ENCODE measurements at regions not wholly inside any gene's neighbourhood (a gene's known extent, or its start where the extent isn't known, plus 50 kb on each side); places are given as distances from the start of the nearest gene placed in this dataset.

- ChIA-PET CTCF (no interaction called here), POLR2A (ENCODE audit: low non-redundant PET) (no interaction called here)
- no peak for TF ChIP-seq EZH2 (IDR thresholded peaks at IDR 0.05; ENCODE audit: borderline replicate concordance, low read depth, low read length, poor library complexity, severe bottlenecking)
- TF ChIP-seq CTCF (conservative IDR thresholded peaks at IDR 0.05; ENCODE audit: low read depth, low read length): no peak
- H3K4me1 ChIP-seq (ENCODE audit: insufficient read depth, low read length, poor library complexity, severe bottlenecking): no peaks in the 10 kb centered on the region
- no peaks in the 10 kb centered on the region for H3K36me3 ChIP-seq (ENCODE audit: insufficient read depth, low read length, poor library complexity, severe bottlenecking)
- intact Hi-C loops (cut with micrococcal nuclease; ENCODE audit: unreplicated experiment): no loop called here
- no peak overlapping the region for H3K27ac ChIP-seq (ENCODE audit: low read depth, low read length, poor library complexity, severe bottlenecking)
- H3K9me3 ChIP-seq (ENCODE audit: low read depth, low read length, poor library complexity, severe bottlenecking): no peaks in the 10 kb centered on the region
- peaks cover 5% of the 10 kb centered on the region for H3K27me3 ChIP-seq (replicated peaks; ENCODE audit: insufficient read depth, low read depth, low read length, poor library complexity)
- DNase-seq (ENCODE audit: low spot score): no peak
- H3K4me3 ChIP-seq (ENCODE audit: low read depth, low read length, poor library complexity, severe bottlenecking): no peak overlapping the region
- no TSS peak for BruUV-seq (replicated peaks)
These were observed 144.1 kb upstream of the PRICKLE2 start for GRCh38 chr3:64369390-64369789.

DNA sequence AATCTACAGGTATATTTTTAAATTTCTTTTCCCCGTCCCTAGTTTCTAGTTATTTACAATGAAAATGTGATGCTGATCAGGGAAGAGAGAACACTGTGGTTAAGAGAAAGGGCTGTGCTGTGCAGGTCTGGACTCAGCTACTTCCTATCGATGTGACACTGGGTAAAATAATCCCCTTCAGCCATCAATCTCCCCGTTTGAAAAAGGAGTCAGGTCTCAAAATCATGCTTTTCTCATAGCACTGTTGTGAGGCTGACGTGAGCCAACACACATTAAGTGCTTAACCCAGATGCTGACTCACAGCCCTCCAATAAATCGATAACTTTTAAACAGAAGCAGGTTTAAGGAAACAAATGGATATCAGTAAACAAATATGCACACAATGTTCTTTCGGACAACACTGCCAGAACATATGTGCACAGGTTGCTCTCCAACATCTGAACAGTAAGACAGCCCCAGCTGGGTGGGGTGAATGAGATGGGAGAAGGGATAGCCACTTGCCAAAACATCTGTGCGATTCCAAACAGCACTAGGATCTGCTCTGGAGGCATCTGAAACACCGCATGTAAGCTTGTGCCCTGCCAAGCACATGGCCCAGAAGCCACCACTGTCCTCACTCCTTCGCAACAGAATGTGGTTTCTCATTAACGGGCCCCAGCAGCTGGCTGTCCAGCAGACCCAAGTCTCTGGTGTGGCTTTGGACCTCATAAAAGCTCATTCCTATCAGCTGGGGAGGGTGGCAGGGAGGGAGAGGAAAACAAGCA, 143.2 kb upstream of the PRICKLE2 start:
- no peak overlapping the region for H3K27ac ChIP-seq (ENCODE audit: low read depth, low read length, poor library complexity, severe bottlenecking)
- no peak overlapping the region for H3K4me3 ChIP-seq (ENCODE audit: low read depth, low read length, poor library complexity, severe bottlenecking)
- intact Hi-C loops (cut with micrococcal nuclease; ENCODE audit: unreplicated experiment): no loop called here
- no peak for DNase-seq (ENCODE audit: low spot score)
- TF ChIP-seq CTCF (conservative IDR thresholded peaks at IDR 0.05; ENCODE audit: low read depth, low read length) (no peak), EZH2 (IDR thresholded peaks at IDR 0.05; ENCODE audit: borderline replicate concordance, low read depth, low read length, poor library complexity, severe bottlenecking) (no peak)
- ChIA-PET POLR2A (ENCODE audit: low non-redundant PET) (no interaction called here), CTCF (no interaction called here)
- BruUV-seq (replicated peaks): no TSS peak
- H3K4me1 ChIP-seq (ENCODE audit: insufficient read depth, low read length, poor library complexity, severe bottlenecking): no peaks in the 10 kb centered on the region
- no peaks in the 10 kb centered on the region for H3K36me3 ChIP-seq (ENCODE audit: insufficient read depth, low read length, poor library complexity, severe bottlenecking)
- no peaks in the 10 kb centered on the region for H3K9me3 ChIP-seq (ENCODE audit: low read depth, low read length, poor library complexity, severe bottlenecking)
- peaks cover 5% of the 10 kb centered on the region for H3K27me3 ChIP-seq (replicated peaks; ENCODE audit: insufficient read depth, low read depth, low read length, poor library complexity)

GRCh38 chr3:64365877-64366276, 140.6 kb upstream of the PRICKLE2 start:
- H3K36me3 ChIP-seq (ENCODE audit: insufficient read depth, low read length, poor library complexity, severe bottlenecking): no peaks in the 10 kb centered on the region
- intact Hi-C loops (cut with micrococcal nuclease; ENCODE audit: unreplicated experiment): no loop called here
- DNase-seq (ENCODE audit: low spot score): no peak
- TF ChIP-seq EZH2 (IDR thresholded peaks at IDR 0.05; ENCODE audit: borderline replicate concordance, low read depth, low read length, poor library complexity, severe bottlenecking) (no peak), CTCF (conservative IDR thresholded peaks at IDR 0.05; ENCODE audit: low read depth, low read length) (no peak)
- no peaks in the 10 kb centered on the region for H3K9me3 ChIP-seq (ENCODE audit: low read depth, low read length, poor library complexity, severe bottlenecking)
- CTCF ChIA-PET: no interaction called here
- POLR2A ChIA-PET (ENCODE audit: low non-redundant PET): no interaction called here
- no peaks in the 10 kb centered on the region for H3K4me1 ChIP-seq (ENCODE audit: insufficient read depth, low read length, poor library complexity, severe bottlenecking)
- H3K27me3 ChIP-seq (replicated peaks; ENCODE audit: insufficient read depth, low read depth, low read length, poor library complexity): peaks cover 5% of the 10 kb centered on the region
- no TSS peak for BruUV-seq (replicated peaks)
- H3K27ac ChIP-seq (ENCODE audit: low read depth, low read length, poor library complexity, severe bottlenecking): no peak overlapping the region
- H3K4me3 ChIP-seq (ENCODE audit: low read depth, low read length, poor library complexity, severe bottlenecking): no peak overlapping the region

Data from A673 (cell line).